SU-DHL-6 (cell line): ENCODE measurements at regions not wholly inside any gene's neighbourhood (a gene's known extent, or its start where the extent isn't known, plus 50 kb on each side); places are given as distances from the start of the nearest gene placed in this dataset.

Experiments
- H2AFZ ChIP-seq: fragments of 200-600 bp; sonication (generic); 2 replicates; pipeline ENCODE4 v1.6.1; 2014; ENCODE audit warnings: low read depth, mild to moderate bottlenecking, moderate library complexity, mixed read lengths, antibody characterized with exemption, low read length; ENCODE audit not compliant: severe bottlenecking
- H3F3A ChIP-seq: fragments of 200-600 bp; shearing (Covaris generic); 2 replicates; pipeline ENCODE4 v1.6.0; 2016; ENCODE audit warnings: antibody characterized with exemption, mild to moderate bottlenecking; ENCODE audit not compliant: insufficient read depth
- H3K27ac ChIP-seq: fragments of 200-600 bp; sonication (generic); 2 replicates; pipeline ENCODE4 v1.5.1; 2016; ENCODE audit warnings: low read depth, mild to moderate bottlenecking, low read length, moderate library complexity, mixed read lengths
- H3K27me3 ChIP-seq: fragments of 200-600 bp; sonication (generic), shearing (Covaris generic); 2 replicates; pipeline ENCODE4 v1.6.0; 2014; ENCODE audit warnings: mild to moderate bottlenecking, low read length
- H3K36me3 ChIP-seq: fragments of 200-600 bp; sonication (generic); 2 replicates; pipeline ENCODE4 v1.6.1; 2014; ENCODE audit warnings: mild to moderate bottlenecking, low read length, mixed read lengths
- H3K4me2 ChIP-seq: fragments of 300-600, 200-600 bp; shearing (Covaris generic), sonication (generic); 2 replicates; pipeline ENCODE4 v1.6.0; 2014; ENCODE audit warnings: low read length, low read depth, mild to moderate bottlenecking; ENCODE audit not compliant: poor library complexity, severe bottlenecking
- H3K4me3 ChIP-seq: fragments of 200-600 bp; sonication (generic); 2 replicates; pipeline ENCODE4 v1.5.1; 2014; ENCODE audit warnings: antibody characterized with exemption, low read length, mild to moderate bottlenecking, mixed read lengths; ENCODE audit not compliant: insufficient read depth, poor library complexity, severe bottlenecking
- H3K79me2 ChIP-seq: fragments of 200-600 bp; sonication (generic); 2 replicates; pipeline ENCODE4 v1.6.1; 2014; ENCODE audit warnings: mild to moderate bottlenecking, low read length, moderate library complexity; ENCODE audit not compliant: insufficient read depth
- H3K9ac ChIP-seq: fragments of 200-600 bp; sonication (generic); 2 replicates; pipeline ENCODE4 v1.7.0; 2014; ENCODE audit warnings: mild to moderate bottlenecking, low read length
- H3K9me2 ChIP-seq: fragments of 200-600 bp; sonication (generic); replicated peaks from 2 replicates; pipeline ENCODE4 v1.6.1; 2014; ENCODE audit warnings: low read length; ENCODE audit not compliant: insufficient read depth
- H3K9me3 ChIP-seq: fragments of 200-600 bp; sonication (generic); 2 replicates; pipeline ENCODE4 v1.6.1; 2014; ENCODE audit warnings: low read length, mixed read lengths; ENCODE audit not compliant: insufficient read depth
- H4K20me1 ChIP-seq: fragments of 200-600 bp; sonication (generic); 2 replicates; pipeline ENCODE4 v1.6.1; 2014; ENCODE audit warnings: low read depth, mild to moderate bottlenecking, antibody characterized with exemption, low read length, moderate library complexity, mixed read lengths
- EZH2phosphoT487 ChIP-seq: fragments of 200-600 bp; sonication (generic), shearing (Covaris generic); conservative IDR thresholded peaks from 2 replicates; pipeline ENCODE4 v1.6.1; 2018; ENCODE audit warnings: mild to moderate bottlenecking, antibody characterized with exemption, low read length, moderate library complexity, mixed read lengths
- TF ChIP-seq, protein P1 (sequence below): fragments of 200-600 bp; sonication (generic); IDR thresholded peaks from one replicate; pipeline ENCODE4 v1.5.1; 2017; ENCODE audit warnings: antibody characterized with exemption, mild to moderate bottlenecking, low read length, moderate library complexity; ENCODE audit not compliant: insufficient read depth, poor library complexity, severe bottlenecking

DNA sequence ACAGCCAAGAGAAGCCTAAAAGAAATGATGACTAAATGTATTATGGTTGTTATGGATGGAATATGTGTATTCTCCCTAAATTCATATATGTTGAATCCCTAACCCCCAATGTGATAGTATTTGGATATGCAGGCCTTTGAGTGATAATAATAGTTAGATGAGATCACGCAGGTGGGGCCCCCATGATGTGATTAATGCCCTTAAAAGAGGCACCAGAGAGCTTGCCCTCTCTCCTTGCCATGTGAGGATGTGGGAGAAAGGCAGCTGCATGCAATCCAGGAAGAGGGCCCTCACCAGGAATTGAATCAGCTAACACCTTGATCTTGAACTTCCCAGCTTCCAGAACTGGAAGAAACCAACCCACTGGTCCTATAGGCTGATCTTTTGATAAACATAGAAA is 190.6 kb upstream of the TCF21 start:
- Histone ChIP-seq H3K4me2 (no peak overlapping the region), H3K4me3 (no peak overlapping the region), H2AFZ (no peak overlapping the region), H3K9ac (no peak overlapping the region), H3F3A (no peaks in the 10 kb centered on the region), H3K36me3 (no peaks in the 10 kb centered on the region), H3K79me2 (no peaks in the 10 kb centered on the region), H4K20me1 (no peaks in the 10 kb centered on the region), H3K27ac (no peak overlapping the region), H3K9me2 (no peaks in the 10 kb centered on the region), H3K27me3 (no peaks in the 10 kb centered on the region), H3K9me3 (no peaks in the 10 kb centered on the region)
- TF ChIP-seq, protein P1, sequence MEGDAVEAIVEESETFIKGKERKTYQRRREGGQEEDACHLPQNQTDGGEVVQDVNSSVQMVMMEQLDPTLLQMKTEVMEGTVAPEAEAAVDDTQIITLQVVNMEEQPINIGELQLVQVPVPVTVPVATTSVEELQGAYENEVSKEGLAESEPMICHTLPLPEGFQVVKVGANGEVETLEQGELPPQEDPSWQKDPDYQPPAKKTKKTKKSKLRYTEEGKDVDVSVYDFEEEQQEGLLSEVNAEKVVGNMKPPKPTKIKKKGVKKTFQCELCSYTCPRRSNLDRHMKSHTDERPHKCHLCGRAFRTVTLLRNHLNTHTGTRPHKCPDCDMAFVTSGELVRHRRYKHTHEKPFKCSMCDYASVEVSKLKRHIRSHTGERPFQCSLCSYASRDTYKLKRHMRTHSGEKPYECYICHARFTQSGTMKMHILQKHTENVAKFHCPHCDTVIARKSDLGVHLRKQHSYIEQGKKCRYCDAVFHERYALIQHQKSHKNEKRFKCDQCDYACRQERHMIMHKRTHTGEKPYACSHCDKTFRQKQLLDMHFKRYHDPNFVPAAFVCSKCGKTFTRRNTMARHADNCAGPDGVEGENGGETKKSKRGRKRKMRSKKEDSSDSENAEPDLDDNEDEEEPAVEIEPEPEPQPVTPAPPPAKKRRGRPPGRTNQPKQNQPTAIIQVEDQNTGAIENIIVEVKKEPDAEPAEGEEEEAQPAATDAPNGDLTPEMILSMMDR: no peak
- TF ChIP-seq EZH2phosphoT487: no peak

DNA sequence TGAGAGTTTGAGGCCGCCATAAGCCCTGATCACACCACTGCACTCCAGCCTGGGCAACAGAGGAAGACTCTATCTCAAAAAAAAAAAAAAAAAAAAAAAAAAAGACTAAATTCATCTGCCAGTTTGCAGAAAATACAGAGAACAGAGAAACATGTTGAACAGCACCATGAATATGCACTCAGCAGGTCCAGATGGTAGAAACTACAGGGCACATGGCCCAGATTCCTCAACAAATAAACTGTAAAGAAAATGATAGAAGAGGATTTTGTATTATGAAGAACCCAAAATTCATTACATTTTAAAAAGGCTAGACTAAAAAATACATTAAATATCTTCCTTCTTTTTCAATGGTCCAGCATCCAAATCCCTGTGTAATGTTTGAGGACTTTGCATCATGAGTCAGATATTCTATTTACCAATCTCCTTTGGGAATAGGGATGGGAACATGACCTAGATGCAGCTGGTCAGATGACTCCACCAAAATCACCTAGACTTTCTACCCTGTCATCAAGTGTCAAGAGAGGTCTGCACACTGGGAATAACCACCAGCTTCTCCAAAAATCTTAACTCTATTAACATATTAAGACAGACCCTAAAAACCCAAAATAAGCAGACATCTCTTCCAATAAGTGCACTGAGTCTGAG is 189.1 kb upstream of the TCF21 start:
- Histone ChIP-seq H3K4me2 (no peak overlapping the region), H3K36me3 (no peaks in the 10 kb centered on the region), H4K20me1 (no peaks in the 10 kb centered on the region), H3K9me3 (no peaks in the 10 kb centered on the region), H3K9ac (no peak overlapping the region), H3F3A (no peaks in the 10 kb centered on the region), H2AFZ (no peak overlapping the region), H3K79me2 (no peaks in the 10 kb centered on the region), H3K9me2 (no peaks in the 10 kb centered on the region), H3K27ac (no peak overlapping the region), H3K27me3 (no peaks in the 10 kb centered on the region), H3K4me3 (no peak overlapping the region)
- TF ChIP-seq, protein P1: no peak
- TF ChIP-seq EZH2phosphoT487: no peak

DNA sequence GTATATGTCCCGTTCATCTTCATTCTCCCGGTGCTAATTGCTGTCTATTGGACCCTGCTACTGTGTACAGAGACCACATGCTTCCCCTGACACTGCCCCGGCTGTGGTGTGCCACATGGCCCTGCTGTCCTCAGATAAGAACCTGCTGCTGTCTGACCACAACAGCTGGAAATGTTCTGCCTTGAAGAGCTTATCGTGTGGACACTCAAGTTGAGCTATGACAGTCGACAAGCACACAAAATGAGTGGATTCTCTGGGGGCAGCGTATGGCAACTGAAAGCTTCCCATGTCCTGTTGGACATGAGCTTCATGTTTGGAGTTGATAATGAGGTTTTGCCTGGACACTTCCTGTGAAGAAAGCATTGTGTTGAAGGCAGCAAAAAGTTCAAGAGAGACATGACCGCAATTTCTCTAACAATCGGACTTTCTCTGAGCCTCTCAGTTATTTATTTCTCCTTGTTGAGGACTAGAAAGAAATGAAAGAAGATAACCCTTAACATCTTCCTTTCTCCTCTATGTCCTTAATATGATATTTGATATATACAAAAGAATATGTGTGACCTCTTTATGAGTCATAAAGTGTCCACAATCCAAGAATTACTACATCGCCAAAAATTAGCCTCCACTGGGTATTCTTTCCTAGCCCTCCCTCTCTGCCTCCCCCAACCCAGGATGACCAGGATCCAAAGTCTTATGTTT is 187.1 kb upstream of the TCF21 start:
- no peaks in the 10 kb centered on the region for H3K36me3 ChIP-seq
- H3K9me3 ChIP-seq: no peaks in the 10 kb centered on the region
- H3K27me3 ChIP-seq: no peaks in the 10 kb centered on the region
- H3K4me3 ChIP-seq: no peak overlapping the region
- H3K4me2 ChIP-seq: no peak overlapping the region
- no peaks in the 10 kb centered on the region for H3F3A ChIP-seq
- H4K20me1 ChIP-seq: no peaks in the 10 kb centered on the region
- no peak for TF ChIP-seq EZH2phosphoT487
- no peaks in the 10 kb centered on the region for H3K79me2 ChIP-seq
- no peak overlapping the region for H2AFZ ChIP-seq
- H3K9ac ChIP-seq: no peak overlapping the region
- H3K27ac ChIP-seq: no peak overlapping the region
- no peaks in the 10 kb centered on the region for H3K9me2 ChIP-seq

DNA sequence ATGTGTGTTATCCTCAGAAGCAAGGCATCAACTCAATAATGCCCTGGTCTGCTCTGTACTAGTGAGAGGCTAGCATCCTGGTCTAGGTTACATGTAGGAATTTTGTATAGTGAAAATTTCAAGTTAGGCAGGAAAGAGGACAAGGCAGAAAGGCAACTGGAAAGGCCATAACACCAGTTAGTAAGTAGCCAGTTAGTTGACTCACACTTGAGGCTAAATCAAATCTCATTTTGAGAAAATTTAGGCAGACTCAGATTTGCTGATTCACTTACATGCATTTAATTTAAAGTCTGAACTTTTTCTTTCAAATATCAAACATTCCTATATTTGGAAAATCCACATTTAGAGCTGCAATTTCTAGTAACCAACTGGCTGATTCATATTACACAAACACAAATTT is 184.5 kb upstream of the TCF21 start:
- H3K4me3 ChIP-seq: no peak overlapping the region
- no peak overlapping the region for H3K9ac ChIP-seq
- no peaks in the 10 kb centered on the region for H3K27me3 ChIP-seq
- no peak overlapping the region for H2AFZ ChIP-seq
- no peaks in the 10 kb centered on the region for H3K9me3 ChIP-seq
- no peaks in the 10 kb centered on the region for H3K79me2 ChIP-seq
- H4K20me1 ChIP-seq: no peaks in the 10 kb centered on the region
- no peaks in the 10 kb centered on the region for H3K9me2 ChIP-seq
- H3K27ac ChIP-seq: no peak overlapping the region
- TF ChIP-seq, protein P1: no peak
- TF ChIP-seq EZH2phosphoT487: no peak
- no peaks in the 10 kb centered on the region for H3K36me3 ChIP-seq
- no peak overlapping the region for H3K4me2 ChIP-seq
- H3F3A ChIP-seq: no peaks in the 10 kb centered on the region
